ENCODE measurements at regions not wholly inside any gene's neighbourhood (a gene's known extent, or its start where the extent isn't known, plus 50 kb on each side); places are given as distances from the start of the nearest gene placed in this dataset.

GRCh38 chr5:23823521-23823920 lies 316.1 kb downstream of the PRDM9 start:
- no peaks in the 10 kb centered on the region for H4K20me1 ChIP-seq (ENCODE audit: insufficient read depth, low read length)
- H3K36me3 ChIP-seq (replicated peaks; ENCODE audit: insufficient read depth, low read length): no peaks in the 10 kb centered on the region
- H3F3A ChIP-seq (ENCODE audit: insufficient read depth, low read length): no peaks in the 10 kb centered on the region
- H3K9me2 ChIP-seq (replicated peaks; ENCODE audit: insufficient read depth, low read length): no peaks in the 10 kb centered on the region
- H3K79me2 ChIP-seq (ENCODE audit: low read length): no peaks in the 10 kb centered on the region
- H3K27ac ChIP-seq (ENCODE audit: low read length): no peak overlapping the region
- no peaks in the 10 kb centered on the region for H3K9me3 ChIP-seq (replicated peaks; ENCODE audit: insufficient read depth, low read length)
- no peak overlapping the region for H3K9ac ChIP-seq (ENCODE audit: low read length)
- no peak overlapping the region for H3K4me2 ChIP-seq (ENCODE audit: low read depth, low read length)
- no peaks in the 10 kb centered on the region for H3K4me1 ChIP-seq (ENCODE audit: low read length)
- H2AFZ ChIP-seq (ENCODE audit: low read length): no peak overlapping the region
- no peak for DNase-seq
- H3K4me3 ChIP-seq (ENCODE audit: low read length): no peak overlapping the region
- H3K27me3 ChIP-seq (replicated peaks; ENCODE audit: insufficient read depth, low read length): no peaks in the 10 kb centered on the region
- no peak for TF ChIP-seq EZH2phosphoT487 (IDR thresholded peaks at IDR 0.05; ENCODE audit: low read length)
- no peak for TF ChIP-seq EZH2 (optimal IDR thresholded peaks at IDR 0.05; ENCODE audit: low read depth, low read length)
- no peak for TF ChIP-seq CTCF (IDR thresholded peaks at IDR 0.05; ENCODE audit: low read length)

DNA sequence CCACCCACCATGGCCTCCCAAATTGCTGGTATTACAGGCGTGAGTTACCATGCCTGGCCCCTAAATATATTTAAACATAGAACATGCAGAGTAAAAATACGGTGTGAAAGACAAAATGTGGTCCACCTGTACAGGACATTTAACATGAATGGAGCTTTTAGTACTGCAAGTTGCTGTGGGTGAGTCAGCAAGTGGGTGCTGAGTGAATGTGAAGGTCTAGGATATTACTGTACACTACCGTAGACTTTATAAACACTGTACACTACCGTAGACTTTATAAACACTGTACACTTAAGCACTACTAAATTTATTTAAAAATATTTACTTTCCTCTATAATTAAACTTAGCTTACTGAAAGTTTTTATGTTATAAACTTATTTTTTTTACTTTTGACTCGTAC lies 317.8 kb downstream of the PRDM9 start:
- Histone ChIP-seq H3K4me1 (ENCODE audit: low read length) (no peaks in the 10 kb centered on the region), H3K36me3 (replicated peaks; ENCODE audit: insufficient read depth, low read length) (no peaks in the 10 kb centered on the region), H3K9me2 (replicated peaks; ENCODE audit: insufficient read depth, low read length) (no peaks in the 10 kb centered on the region), H2AFZ (ENCODE audit: low read length) (no peak overlapping the region), H4K20me1 (ENCODE audit: insufficient read depth, low read length) (no peaks in the 10 kb centered on the region), H3K4me2 (ENCODE audit: low read depth, low read length) (no peak overlapping the region), H3K27me3 (replicated peaks; ENCODE audit: insufficient read depth, low read length) (no peaks in the 10 kb centered on the region), H3K9me3 (replicated peaks; ENCODE audit: insufficient read depth, low read length) (no peaks in the 10 kb centered on the region), H3K4me3 (ENCODE audit: low read length) (no peak overlapping the region), H3K27ac (ENCODE audit: low read length) (no peak overlapping the region), H3K9ac (ENCODE audit: low read length) (no peak overlapping the region), H3K79me2 (ENCODE audit: low read length) (no peaks in the 10 kb centered on the region), H3F3A (ENCODE audit: insufficient read depth, low read length) (no peaks in the 10 kb centered on the region)
- DNase-seq: no peak
- TF ChIP-seq EZH2phosphoT487 (IDR thresholded peaks at IDR 0.05; ENCODE audit: low read length) (no peak), EZH2 (optimal IDR thresholded peaks at IDR 0.05; ENCODE audit: low read depth, low read length) (no peak), CTCF (IDR thresholded peaks at IDR 0.05; ENCODE audit: low read length) (no peak)

DNA sequence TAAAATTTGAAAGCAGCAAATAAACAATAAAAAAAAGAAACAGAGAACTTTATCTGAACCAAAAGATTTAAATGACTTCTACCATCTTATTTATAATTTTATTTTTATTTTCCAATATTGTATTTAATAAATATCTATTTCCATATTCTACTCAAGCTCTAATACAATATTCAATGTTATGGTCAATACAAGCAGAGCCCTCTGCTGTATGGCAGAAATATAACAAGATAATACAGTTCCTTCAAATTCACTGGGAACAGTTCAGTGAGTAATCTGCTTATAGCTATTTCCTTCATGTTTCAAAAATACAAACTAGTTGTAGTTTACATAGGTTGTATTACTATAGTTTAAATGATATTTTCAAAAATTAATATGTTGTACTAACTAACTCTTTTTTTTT lies 332.7 kb downstream of the PRDM9 start:
- no peak for DNase-seq

More for the DNA sequence above, 332.7 kb downstream of the PRDM9 start:
- Histone ChIP-seq H3K27ac (ENCODE audit: low read length) (no peak overlapping the region), H3K79me2 (ENCODE audit: low read length) (no peaks in the 10 kb centered on the region), H3K9me3 (replicated peaks; ENCODE audit: insufficient read depth, low read length) (no peaks in the 10 kb centered on the region), H3K4me1 (ENCODE audit: low read length) (no peaks in the 10 kb centered on the region), H4K20me1 (ENCODE audit: insufficient read depth, low read length) (no peaks in the 10 kb centered on the region), H3K9ac (ENCODE audit: low read length) (no peak overlapping the region), H3K36me3 (replicated peaks; ENCODE audit: insufficient read depth, low read length) (no peaks in the 10 kb centered on the region), H3K9me2 (replicated peaks; ENCODE audit: insufficient read depth, low read length) (no peaks in the 10 kb centered on the region), H3K4me3 (ENCODE audit: low read length) (no peak overlapping the region), H2AFZ (ENCODE audit: low read length) (no peak overlapping the region), H3F3A (ENCODE audit: insufficient read depth, low read length) (no peaks in the 10 kb centered on the region), H3K27me3 (replicated peaks; ENCODE audit: insufficient read depth, low read length) (no peaks in the 10 kb centered on the region), H3K4me2 (ENCODE audit: low read depth, low read length) (no peak overlapping the region)
- no peak for TF ChIP-seq EZH2 (optimal IDR thresholded peaks at IDR 0.05; ENCODE audit: low read depth, low read length)
- TF ChIP-seq CTCF (IDR thresholded peaks at IDR 0.05; ENCODE audit: low read length): no peak
- no peak for TF ChIP-seq EZH2phosphoT487 (IDR thresholded peaks at IDR 0.05; ENCODE audit: low read length)

All from MM.1S (cell line).